Endodermal cell (in vitro differentiated cells): ENCODE measurements at regions not wholly inside any gene's neighbourhood (a gene's known extent, or its start where the extent isn't known, plus 50 kb on each side); places are given as distances from the start of the nearest gene placed in this dataset.

Source experiments
- DNase-seq: peaks from one replicate; pipeline ENCODE4 v3.0.0-alpha.2; 2017
- H3K27ac ChIP-seq: 2 replicates; pipeline ENCODE4 v1.5.1; 2013; ENCODE audit warnings: mild to moderate bottlenecking, low read depth, low read length, moderate library complexity
- H3K27me3 ChIP-seq: 2 replicates; pipeline ENCODE4 v1.6.1; 2013; ENCODE audit warnings: mild to moderate bottlenecking, low read length, moderate library complexity; ENCODE audit not compliant: insufficient read depth, control insufficient read depth, poor library complexity, severe bottlenecking
- H3K36me3 ChIP-seq: 2 replicates; pipeline ENCODE4 v1.7.0; 2013; ENCODE audit warnings: mild to moderate bottlenecking, low read length, moderate library complexity; ENCODE audit not compliant: control insufficient read depth, insufficient read depth
- H3K4me1 ChIP-seq: one replicate; pipeline ENCODE4 v1.7.0; 2013; ENCODE audit warnings: low read length; ENCODE audit not compliant: control insufficient read depth, insufficient read depth
- H3K4me3 ChIP-seq: 2 replicates; pipeline ENCODE4 v1.5.1; 2013; ENCODE audit warnings: mild to moderate bottlenecking, low read length, moderate library complexity
- H3K9ac ChIP-seq: 2 replicates; pipeline ENCODE4 v1.6.1; 2013; ENCODE audit warnings: mild to moderate bottlenecking, low read length, moderate library complexity; ENCODE audit not compliant: poor library complexity, severe bottlenecking; ENCODE audit errors: extremely low read depth
- H3K9me3 ChIP-seq: 2 replicates; pipeline ENCODE4 v1.6.1; 2013; ENCODE audit warnings: mild to moderate bottlenecking, low read length, moderate library complexity; ENCODE audit not compliant: control insufficient read depth
- H3K27ac Mint-ChIP-seq: 2 replicates; pipeline ENCODE4 v1.8.0; 2020; ENCODE audit warnings: mixed read lengths
- H3K27me3 Mint-ChIP-seq: 2 replicates; pipeline ENCODE4 v1.8.0; 2021; ENCODE audit warnings: mild to moderate bottlenecking, mixed read lengths; ENCODE audit not compliant: insufficient read depth
- H3K36me3 Mint-ChIP-seq: 2 replicates; pipeline ENCODE4 v1.8.0; 2020; ENCODE audit warnings: low read depth, mixed read lengths
- H3K4me1 Mint-ChIP-seq: 2 replicates; pipeline ENCODE4 v1.8.0; 2020; ENCODE audit warnings: mixed read lengths
- H3K4me3 Mint-ChIP-seq: 2 replicates; pipeline ENCODE4 v1.8.0; 2020; ENCODE audit warnings: mild to moderate bottlenecking, moderate library complexity, mixed read lengths
- H3K9me3 Mint-ChIP-seq: 2 replicates; pipeline ENCODE4 v1.8.0; 2020; ENCODE audit warnings: mild to moderate bottlenecking, mixed read lengths
- WGBS, 2 experiments: methylation state at CpG; one replicate each; pipeline versions ENCODE4 v1.1.5 to v1.1.7; 2013; ENCODE audit warnings: missing lambda C conversion rate in 2 of 2, mixed read lengths in 1 of 2; ENCODE audit not compliant: insufficient coverage in 1 of 2, insufficient read length in 1 of 2; 5-methylcytosine and 5-hydroxymethylcytosine counted together
- TF ChIP-seq, protein P1 (sequence below): fragments of 200-600 bp; sonication (generic); conservative IDR thresholded peaks from 2 replicates; pipeline ENCODE4 v1.5.0; 2021; ENCODE audit warnings: antibody characterized with exemption, mild to moderate bottlenecking

DNA sequence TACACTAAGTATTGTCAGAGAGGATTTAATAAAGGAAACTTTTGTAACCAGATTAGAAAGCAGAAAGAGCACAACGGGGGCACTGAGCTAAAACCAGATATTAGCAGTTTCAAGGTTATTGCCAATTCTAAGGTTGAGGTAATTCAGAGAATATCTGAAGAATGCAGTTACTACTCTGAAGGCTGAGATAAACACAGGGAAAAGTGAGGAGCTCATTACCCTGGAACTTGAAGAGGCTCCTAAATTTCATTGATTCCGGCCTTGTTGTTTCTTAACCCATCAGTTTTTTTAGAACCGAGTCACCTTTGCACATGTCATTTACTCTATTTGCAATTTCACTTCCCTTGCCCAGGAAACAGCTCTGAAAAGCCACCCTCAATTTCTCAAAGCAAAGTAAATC lies 72.4 kb upstream of the BTBD3 start:
- TF ChIP-seq, protein P1, sequence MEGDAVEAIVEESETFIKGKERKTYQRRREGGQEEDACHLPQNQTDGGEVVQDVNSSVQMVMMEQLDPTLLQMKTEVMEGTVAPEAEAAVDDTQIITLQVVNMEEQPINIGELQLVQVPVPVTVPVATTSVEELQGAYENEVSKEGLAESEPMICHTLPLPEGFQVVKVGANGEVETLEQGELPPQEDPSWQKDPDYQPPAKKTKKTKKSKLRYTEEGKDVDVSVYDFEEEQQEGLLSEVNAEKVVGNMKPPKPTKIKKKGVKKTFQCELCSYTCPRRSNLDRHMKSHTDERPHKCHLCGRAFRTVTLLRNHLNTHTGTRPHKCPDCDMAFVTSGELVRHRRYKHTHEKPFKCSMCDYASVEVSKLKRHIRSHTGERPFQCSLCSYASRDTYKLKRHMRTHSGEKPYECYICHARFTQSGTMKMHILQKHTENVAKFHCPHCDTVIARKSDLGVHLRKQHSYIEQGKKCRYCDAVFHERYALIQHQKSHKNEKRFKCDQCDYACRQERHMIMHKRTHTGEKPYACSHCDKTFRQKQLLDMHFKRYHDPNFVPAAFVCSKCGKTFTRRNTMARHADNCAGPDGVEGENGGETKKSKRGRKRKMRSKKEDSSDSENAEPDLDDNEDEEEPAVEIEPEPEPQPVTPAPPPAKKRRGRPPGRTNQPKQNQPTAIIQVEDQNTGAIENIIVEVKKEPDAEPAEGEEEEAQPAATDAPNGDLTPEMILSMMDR, result no peak
- H3K4me1 Mint-ChIP-seq, result peaks cover 15% of the 10 kb centered on the region
- 74 to 78% methylated on average over 3 of the region's 3 CpGs for WGBS, 2 experiments

GRCh38 chr20:11846131-11846530 lies 71.6 kb upstream of the BTBD3 start:
- Histone ChIP-seq H3K4me1 (no peaks in the 10 kb centered on the region), H3K36me3 (no peaks in the 10 kb centered on the region), H3K9me3 (no peaks in the 10 kb centered on the region), H3K4me3 (no peak overlapping the region), H3K9ac (no peak overlapping the region), H3K27me3 (no peaks in the 10 kb centered on the region), H3K27ac (no peak overlapping the region)
- Mint-ChIP-seq H3K27me3 (peaks cover 3% of the 10 kb centered on the region), H3K4me3 (no peak overlapping the region), H3K4me1 (peaks cover 10% of the 10 kb centered on the region), H3K36me3 (no peaks in the 10 kb centered on the region), H3K9me3 (no peaks in the 10 kb centered on the region), H3K27ac (no peak overlapping the region)
- TF ChIP-seq, protein P1, result no peak
- no peak for DNase-seq
- WGBS, 2 experiments, result 100% methylated on average over 1 of the region's 1 CpG; no CpG with 5 or more reads in 1 of the 2 experiments

More for the DNA sequence above, 72.4 kb upstream of the BTBD3 start:
- no peak overlapping the region for H3K27ac Mint-ChIP-seq
- H3K4me3 Mint-ChIP-seq, result no peak overlapping the region
- Histone ChIP-seq H3K36me3 (no peaks in the 10 kb centered on the region), H3K27me3 (no peaks in the 10 kb centered on the region), H3K27ac (no peak overlapping the region), H3K4me1 (no peaks in the 10 kb centered on the region), H3K4me3 (no peak overlapping the region), H3K9ac (no peak overlapping the region), H3K9me3 (no peaks in the 10 kb centered on the region)
- peaks cover 3% of the 10 kb centered on the region for H3K27me3 Mint-ChIP-seq
- no peak for DNase-seq
- no peaks in the 10 kb centered on the region for H3K36me3 Mint-ChIP-seq
- H3K9me3 Mint-ChIP-seq, result no peaks in the 10 kb centered on the region

DNA sequence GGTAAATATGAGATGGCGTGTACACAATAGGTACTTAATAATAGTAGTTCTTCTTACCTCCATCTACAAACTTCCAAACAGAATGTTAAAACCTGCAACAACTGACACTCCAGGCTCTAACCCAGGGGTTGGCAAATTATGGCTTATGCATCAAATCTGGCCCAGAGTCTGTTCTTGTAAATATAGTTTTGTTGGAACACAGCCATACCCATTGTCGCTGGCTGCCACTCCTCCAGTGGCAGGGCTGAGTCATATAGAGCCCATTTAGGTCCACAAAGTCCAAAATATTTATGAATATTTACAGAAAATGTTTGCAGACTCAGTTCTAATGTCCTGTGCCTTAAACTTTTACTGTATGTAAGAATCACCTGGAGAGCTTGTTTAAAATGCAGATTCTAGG lies 69.9 kb upstream of the BTBD3 start:
- Histone ChIP-seq H3K27ac (no peak overlapping the region), H3K9me3 (no peaks in the 10 kb centered on the region), H3K4me3 (no peak overlapping the region), H3K27me3 (no peaks in the 10 kb centered on the region), H3K36me3 (no peaks in the 10 kb centered on the region), H3K4me1 (no peaks in the 10 kb centered on the region), H3K9ac (no peak overlapping the region)
- TF ChIP-seq, protein P1, result no peak
- no peak for DNase-seq
- Mint-ChIP-seq H3K4me1 (peaks cover 12% of the 10 kb centered on the region), H3K27me3 (peaks cover 3% of the 10 kb centered on the region), H3K27ac (no peak overlapping the region), H3K36me3 (no peaks in the 10 kb centered on the region), H3K9me3 (no peaks in the 10 kb centered on the region), H3K4me3 (no peak overlapping the region)
- WGBS, 2 experiments, result 100% methylated on average over 1 of the region's 2 CpGs
